Kidney (tissue), 13 donors: ENCODE measurements at regions not wholly inside any gene's neighbourhood (a gene's known extent, or its start where the extent isn't known, plus 50 kb on each side); places are given as distances from the start of the nearest gene placed in this dataset.
A peak's percentile ranks its signal among the peaks of the same experiment; 100 is the strongest.

Source experiments
- DNase-seq, 5 donors: peaks; one replicate each; pipeline ENCODE4 v3.0.0-alpha.2; 2013 to 2020
- FAIRE-seq: peaks from 2 replicates; lab custom pipeline; 2012; peaks lifted over from hg19 to GRCh38; lab: Jason Lieb, UNC
- H3K27ac ChIP-seq, 2 donors: one replicate each; pipeline ENCODE4 v1.7.0; 2013; ENCODE audit warnings: low read depth in 2 of 2, low read length in 2 of 2, inconsistent platforms in 1 of 2
- H3K27me3 ChIP-seq: one replicate; pipeline ENCODE4 v1.7.1; 2013; ENCODE audit warnings: low read length, inconsistent platforms; ENCODE audit not compliant: control insufficient read depth, insufficient read depth
- H3K36me3 ChIP-seq, 3 donors: one replicate each; pipeline versions ENCODE4 v1.7.0 to v1.7.1; 2013; ENCODE audit warnings: low read length in 3 of 3, control low read depth in 1 of 3, inconsistent platforms in 1 of 3; ENCODE audit not compliant: insufficient read depth in 3 of 3, control insufficient read depth in 2 of 3
- H3K4me1 ChIP-seq, 3 donors: one replicate each; pipeline versions ENCODE4 v1.7.0 to v1.7.1; 2013; ENCODE audit warnings: low read length in 3 of 3, inconsistent platforms in 1 of 3, low read depth in 1 of 3; ENCODE audit not compliant: control insufficient read depth in 2 of 3, insufficient read depth in 2 of 3
- H3K4me3 ChIP-seq, 3 donors: one replicate each; pipeline versions ENCODE4 v1.7.0 to v1.8.1; 2013; ENCODE audit warnings: low read length in 3 of 3, control low read depth in 1 of 3, inconsistent platforms in 1 of 3
- H3K9ac ChIP-seq, 3 donors: one replicate each; pipeline versions ENCODE4 v1.7.0 to v1.7.1; 2013; ENCODE audit warnings: low read length in 3 of 3, control low read depth in 1 of 3, inconsistent platforms in 1 of 3
- H3K9me3 ChIP-seq, 3 donors: one replicate each; pipeline versions ENCODE4 v1.7.0 to v1.7.1; 2013; ENCODE audit warnings: low read length in 3 of 3, control low read depth in 1 of 3, inconsistent platforms in 1 of 3; ENCODE audit not compliant: control insufficient read depth in 2 of 3, insufficient read depth in 1 of 3
- CTCF ChIP-seq: IDR thresholded peaks from 3 replicates; pipeline ENCODE4 v1.5.1; 2012; ENCODE audit warnings: mild to moderate bottlenecking, moderate library complexity, borderline replicate concordance; ENCODE audit not compliant: insufficient read depth; ENCODE audit errors: extremely low read depth
- intact Hi-C: fragments of 100-400 bp; cut with DNase I; formaldehyde crosslinking; loops from one replicate; pipeline ENCODE4 v1.11.1; 2022
- donor health status: control.
- donor health status: control.
- donor health status: control.
- donor health status: control.
- donor health status: control.
- donor health status: DM: yes; HTN: yes; CAD: no.
- donor health status: Normal renal cell carcinoma (clear cell type).

- no peak for FAIRE-seq
- Histone ChIP-seq H3K4me3 (no peak overlapping the region), H3K27me3 (no peaks in the 10 kb centered on the region), H3K9me3 (no peaks in the 10 kb centered on the region), H3K36me3 (no peaks in the 10 kb centered on the region), H3K4me1 (peaks cover 2 to 28% (median 19%) of the 10 kb centered on the region in 3 donors), H3K9ac (peak overlapping the region in 1 of 3 donors; percentile 34), H3K27ac (no peak overlapping the region)
- TF ChIP-seq CTCF, result no peak
- intact Hi-C loops, result no loop called here
- DNase-seq, result peak in 2 of 5 donors; percentile 46 to 73
Observed at GRCh38 chr9:129416821-129417539, 203.9 kb downstream of the C9orf50 start.

GRCh38 chr9:129415942-129416651 lies 204.8 kb downstream of the C9orf50 start:
- peaks cover 2 to 28% (median 18%) of the 10 kb centered on the region in 3 donors for H3K4me1 ChIP-seq
- FAIRE-seq (no peak), DNase-seq (peak in 4 of 5 donors; percentile 81 to 92 (median 85))
- TF ChIP-seq CTCF, result no peak
- peak overlapping the region in 1 of 3 donors; percentile 34 for H3K9ac ChIP-seq
- no peaks in the 10 kb centered on the region for H3K9me3 ChIP-seq
- H3K36me3 ChIP-seq, result no peaks in the 10 kb centered on the region
- peak overlapping the region; percentile 32 to 42 for H3K27ac ChIP-seq
- H3K4me3 ChIP-seq, result no peak overlapping the region
- intact Hi-C loops, result no loop called here
- no peaks in the 10 kb centered on the region for H3K27me3 ChIP-seq

GRCh38 chr9:129414993-129415941 lies 205.6 kb downstream of the C9orf50 start:
- H3K27me3 ChIP-seq, result no peaks in the 10 kb centered on the region
- no peaks in the 10 kb centered on the region for H3K9me3 ChIP-seq
- H3K9ac ChIP-seq, result peak overlapping the region in 1 of 3 donors; percentile 91
- H3K36me3 ChIP-seq, result no peaks in the 10 kb centered on the region
- DNase-seq (peak in 3 of 5 donors; percentile 49 to 82 (median 72)), FAIRE-seq (no peak)
- peaks cover 2 to 28% (median 18%) of the 10 kb centered on the region in 3 donors for H3K4me1 ChIP-seq
- intact Hi-C loops, result no loop called here
- TF ChIP-seq CTCF, result no peak
- H3K27ac ChIP-seq, result peak overlapping the region; percentile 98 to 99
- H3K4me3 ChIP-seq, result no peak overlapping the region
